HEK293 (cell line): ENCODE measurements at regions not wholly inside any gene's neighbourhood (a gene's known extent, or its start where the extent isn't known, plus 50 kb on each side); places are given as distances from the start of the nearest gene placed in this dataset.

Source experiments
- KLF7 ChIP-seq: fragments of 450-650 bp; formaldehyde crosslinking; IDR thresholded peaks from 2 replicates; pipeline ENCODE4 v1.5.1; 2016; ENCODE audit warnings: missing biosample characterization, missing genetic modification characterization, borderline replicate concordance
- KLF9 ChIP-seq: fragments of 450-650 bp; formaldehyde crosslinking; IDR thresholded peaks from 2 replicates; pipeline ENCODE4 v1.5.1; 2016; ENCODE audit warnings: missing biosample characterization, missing genetic modification characterization, low read depth
- SP2 ChIP-seq: fragments of 450-650 bp; formaldehyde crosslinking; IDR thresholded peaks from 2 replicates; pipeline ENCODE4 v1.5.1; 2016; ENCODE audit warnings: missing biosample characterization, missing genetic modification characterization
- ZNF174 ChIP-seq: fragments of 450-650 bp; formaldehyde crosslinking; IDR thresholded peaks from 2 replicates; pipeline ENCODE4 v1.5.0; 2017; ENCODE audit warnings: missing biosample characterization, mild to moderate bottlenecking, missing genetic modification characterization
- ZNF274 ChIP-seq, 2 experiments: fragments of 200-500 bp in 1 of 2; fragments of 450-650 bp in 1 of 2; sonication (Bioruptor generic) in 1 of 2; formaldehyde crosslinking in 1 of 2; IDR thresholded peaks; 2 replicates each; pipeline versions ENCODE4 v1.5.1 to v1.6.1; 2014 to 2016; ENCODE audit warnings: borderline replicate concordance in 1 of 2, inconsistent platforms in 1 of 2, low read length in 1 of 2, missing biosample characterization in 1 of 2, missing genetic modification characterization in 1 of 2
- TF ChIP-seq, protein P1 (sequence below): fragments of 450-650 bp; formaldehyde crosslinking; IDR thresholded peaks from 2 replicates; pipeline ENCODE4 v1.5.1; 2016; ENCODE audit warnings: missing biosample characterization, missing genetic modification characterization

DNA sequence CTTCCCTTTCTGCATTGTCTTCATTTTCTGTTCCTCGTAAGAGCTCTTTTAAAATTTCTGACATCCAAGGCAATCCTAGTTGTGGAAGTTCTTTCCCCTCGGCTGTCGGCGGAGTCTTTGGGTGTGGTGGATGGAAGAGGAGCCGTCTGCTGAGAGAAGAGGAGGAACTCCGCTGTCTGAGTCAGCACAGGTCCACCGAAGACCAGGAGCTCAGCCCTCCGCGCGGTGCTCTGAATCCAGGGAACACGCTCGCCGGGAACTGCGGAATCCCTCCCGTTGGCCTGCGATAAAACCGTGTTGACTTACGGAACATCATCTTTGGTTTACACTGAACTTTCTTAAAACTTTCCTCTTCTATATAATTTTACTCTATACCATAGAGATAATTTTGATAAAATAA, 100.7 kb upstream of the IRX4 start:
- TF ChIP-seq SP2 (tag by site-specific recombination) (no peak), KLF7 (tag by site-specific recombination) (no peak), ZNF174 (tag by site-specific recombination) (no peak), KLF9 (tag by site-specific recombination) (no peak), ZNF274 (IDR thresholded peaks at IDR 0.05; ENCODE audit: low read length) (no peak), ZNF274 (tag by site-specific recombination; IDR thresholded peaks at IDR 0.05; ENCODE audit: borderline replicate concordance) (no peak)
- TF ChIP-seq, protein P1, sequence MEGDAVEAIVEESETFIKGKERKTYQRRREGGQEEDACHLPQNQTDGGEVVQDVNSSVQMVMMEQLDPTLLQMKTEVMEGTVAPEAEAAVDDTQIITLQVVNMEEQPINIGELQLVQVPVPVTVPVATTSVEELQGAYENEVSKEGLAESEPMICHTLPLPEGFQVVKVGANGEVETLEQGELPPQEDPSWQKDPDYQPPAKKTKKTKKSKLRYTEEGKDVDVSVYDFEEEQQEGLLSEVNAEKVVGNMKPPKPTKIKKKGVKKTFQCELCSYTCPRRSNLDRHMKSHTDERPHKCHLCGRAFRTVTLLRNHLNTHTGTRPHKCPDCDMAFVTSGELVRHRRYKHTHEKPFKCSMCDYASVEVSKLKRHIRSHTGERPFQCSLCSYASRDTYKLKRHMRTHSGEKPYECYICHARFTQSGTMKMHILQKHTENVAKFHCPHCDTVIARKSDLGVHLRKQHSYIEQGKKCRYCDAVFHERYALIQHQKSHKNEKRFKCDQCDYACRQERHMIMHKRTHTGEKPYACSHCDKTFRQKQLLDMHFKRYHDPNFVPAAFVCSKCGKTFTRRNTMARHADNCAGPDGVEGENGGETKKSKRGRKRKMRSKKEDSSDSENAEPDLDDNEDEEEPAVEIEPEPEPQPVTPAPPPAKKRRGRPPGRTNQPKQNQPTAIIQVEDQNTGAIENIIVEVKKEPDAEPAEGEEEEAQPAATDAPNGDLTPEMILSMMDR: no peak
